ENCODE measurements at regions not wholly inside any gene's neighbourhood (a gene's known extent, or its start where the extent isn't known, plus 50 kb on each side); places are given as distances from the start of the nearest gene placed in this dataset.

DNA sequence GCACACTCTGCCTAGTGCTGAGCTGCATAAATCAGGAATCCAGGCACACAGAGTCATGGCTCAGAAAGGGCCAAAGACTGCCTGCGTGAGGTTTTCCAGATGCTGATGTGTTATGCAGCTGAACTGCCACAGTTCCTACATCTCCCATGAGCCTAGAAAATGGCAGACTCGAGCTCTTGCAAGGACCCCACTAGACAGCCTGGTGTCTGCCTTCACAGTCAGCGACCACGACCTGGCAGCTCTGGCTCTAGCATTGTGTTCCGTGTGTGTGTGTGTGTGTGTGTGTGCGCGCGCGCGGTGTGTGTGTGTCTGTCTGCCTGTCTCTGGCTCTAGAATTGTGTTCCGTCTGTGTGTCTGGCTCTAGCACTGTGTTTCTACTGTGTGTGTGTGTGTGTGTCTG, 203.6 kb upstream of the AGTR2 start:
- Histone ChIP-seq H2AFZ (ENCODE audit: low read length) (no peak overlapping the region), H4K5ac (ENCODE audit: insufficient read length, low read depth, low read length) (no peak overlapping the region), H4K8ac (replicated peaks; ENCODE audit: insufficient read length, low read depth, low read length) (no peak overlapping the region), H3K9ac (ENCODE audit: extremely low read depth, insufficient read length, low read length) (no peak overlapping the region), H3K4ac (ENCODE audit: low read depth, low read length) (no peak overlapping the region), H2BK15ac (ENCODE audit: low read depth, low read length) (no peak overlapping the region), H2BK20ac (ENCODE audit: low read depth, low read length, poor library complexity, severe bottlenecking) (no peak overlapping the region), H3K4me1 (ENCODE audit: insufficient read depth, low read length) (peaks cover 6% of the 10 kb centered on the region; the same call in 1 of the 2 replicates), H3K4me2 (ENCODE audit: insufficient read depth, insufficient read length, low read length) (peak overlapping the region; percentile 77), H3K27ac (ENCODE audit: insufficient read length, low read depth, low read length) (no peak overlapping the region), H2BK120ac (ENCODE audit: low read depth, low read length, poor library complexity, severe bottlenecking) (no peak overlapping the region), H3K23me2 (ENCODE audit: insufficient read length, low read depth, low read length, poor library complexity, severe bottlenecking) (peaks cover 6% of the 10 kb centered on the region), H2AK5ac (ENCODE audit: insufficient read length, low read length) (no peak overlapping the region), H4K20me1 (ENCODE audit: control insufficient read depth, insufficient read depth, insufficient read length) (no peaks in the 10 kb centered on the region), H2BK12ac (ENCODE audit: insufficient read length, low read depth, low read length) (no peak overlapping the region), H3K23ac (ENCODE audit: insufficient read length, low read depth, low read length) (no peak overlapping the region), H3K79me2 (ENCODE audit: insufficient read depth, low read length) (peaks cover 33% of the 10 kb centered on the region; the same call in 1 of the 2 replicates), H3K27me3 (ENCODE audit: insufficient read depth, low read length) (no peaks in the 10 kb centered on the region), H4K91ac (ENCODE audit: insufficient read length, low read depth, low read length) (no peak overlapping the region), H3K18ac (ENCODE audit: insufficient read length, low read depth, low read length) (no peak overlapping the region), H3K79me1 (ENCODE audit: insufficient read depth, low read depth, low read length, poor library complexity, severe bottlenecking) (no peaks in the 10 kb centered on the region), H3K56ac (ENCODE audit: insufficient read length, low read depth, low read length) (no peak overlapping the region), H2BK5ac (ENCODE audit: insufficient read length, low read length) (no peak overlapping the region), H3K9me3 (ENCODE audit: control insufficient read depth, low read depth, low read length) (no peaks in the 10 kb centered on the region), H3K14ac (ENCODE audit: insufficient read depth, low read length) (no peak overlapping the region), H3T11ph (ENCODE audit: low read length) (no peak overlapping the region)
- TF ChIP-seq, protein P1, sequence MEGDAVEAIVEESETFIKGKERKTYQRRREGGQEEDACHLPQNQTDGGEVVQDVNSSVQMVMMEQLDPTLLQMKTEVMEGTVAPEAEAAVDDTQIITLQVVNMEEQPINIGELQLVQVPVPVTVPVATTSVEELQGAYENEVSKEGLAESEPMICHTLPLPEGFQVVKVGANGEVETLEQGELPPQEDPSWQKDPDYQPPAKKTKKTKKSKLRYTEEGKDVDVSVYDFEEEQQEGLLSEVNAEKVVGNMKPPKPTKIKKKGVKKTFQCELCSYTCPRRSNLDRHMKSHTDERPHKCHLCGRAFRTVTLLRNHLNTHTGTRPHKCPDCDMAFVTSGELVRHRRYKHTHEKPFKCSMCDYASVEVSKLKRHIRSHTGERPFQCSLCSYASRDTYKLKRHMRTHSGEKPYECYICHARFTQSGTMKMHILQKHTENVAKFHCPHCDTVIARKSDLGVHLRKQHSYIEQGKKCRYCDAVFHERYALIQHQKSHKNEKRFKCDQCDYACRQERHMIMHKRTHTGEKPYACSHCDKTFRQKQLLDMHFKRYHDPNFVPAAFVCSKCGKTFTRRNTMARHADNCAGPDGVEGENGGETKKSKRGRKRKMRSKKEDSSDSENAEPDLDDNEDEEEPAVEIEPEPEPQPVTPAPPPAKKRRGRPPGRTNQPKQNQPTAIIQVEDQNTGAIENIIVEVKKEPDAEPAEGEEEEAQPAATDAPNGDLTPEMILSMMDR (conservative IDR thresholded peaks at IDR 0.05) = no peak
- no CpG with 5 or more reads among the region's 11 CpGs for WGBS (ENCODE audit: extremely low coverage, insufficient read length, low lambda C conversion rate)
- H3K36me3 Mint-ChIP-seq (ENCODE audit: insufficient read depth in 1 of 3, low read depth in 3 of 3) = peaks cover 9 to 42% (median 23%) of the 10 kb centered on the region in 3 experiments; a peak in 6 of 7 replicates
- peak overlapping the region; percentile 90 to 93 for H3K4me3 Mint-ChIP-seq
- H3K4me1 Mint-ChIP-seq = peaks cover 71 to 74% of the 10 kb centered on the region in 2 experiments
- no peaks in the 10 kb centered on the region for H3K27me3 Mint-ChIP-seq (ENCODE audit: low read depth)
- peaks cover 11 to 24% of the 10 kb centered on the region in 2 experiments for H3K9me3 Mint-ChIP-seq
- DNase-seq = no peak
- peak overlapping the region in 2 of 3 experiments; percentile 0 to 15; a peak in 3 of 7 replicates for H3K27ac Mint-ChIP-seq
